Mesenchymal stem cell (in vitro differentiated cells and primary cell): ENCODE measurements at regions not wholly inside any gene's neighbourhood (a gene's known extent, or its start where the extent isn't known, plus 50 kb on each side); places are given as distances from the start of the nearest gene placed in this dataset.

Experiments used
- DNase-seq: peaks from one replicate; pipeline ENCODE4 v3.0.0-alpha.2; 2013
- H2AFZ ChIP-seq: one replicate; pipeline ENCODE4 v1.6.1; 2013; ENCODE audit warnings: low read depth, mild to moderate bottlenecking, control low read depth, inconsistent platforms, low read length, moderate library complexity
- H2AK5ac ChIP-seq: 2 replicates; pipeline ENCODE4 v1.6.1; 2013; ENCODE audit warnings: low read length, moderate library complexity, mild to moderate bottlenecking, inconsistent platforms; ENCODE audit not compliant: severe bottlenecking
- H2BK120ac ChIP-seq: one replicate; pipeline ENCODE4 v1.6.1; 2013; ENCODE audit warnings: low read depth, mild to moderate bottlenecking, inconsistent platforms, low read length, moderate library complexity
- H2BK12ac ChIP-seq, 2 experiments: one replicate each; pipeline ENCODE4 v1.6.1; 2013; ENCODE audit warnings: inconsistent platforms in 2 of 2, low read length in 2 of 2, mild to moderate bottlenecking in 2 of 2, moderate library complexity in 2 of 2, control low read depth in 1 of 2
- H2BK15ac ChIP-seq: one replicate; pipeline ENCODE4 v1.6.1; 2013; ENCODE audit warnings: mild to moderate bottlenecking, low read depth, inconsistent platforms; ENCODE audit not compliant: poor library complexity, severe bottlenecking
- H2BK5ac ChIP-seq: 2 replicates; pipeline ENCODE4 v1.6.1; 2013; ENCODE audit warnings: low read depth, mild to moderate bottlenecking, low read length, control low read depth, inconsistent platforms; ENCODE audit not compliant: poor library complexity, severe bottlenecking
- H3K14ac ChIP-seq, 2 experiments: one replicate each; pipeline ENCODE4 v1.6.1; 2013; ENCODE audit warnings: inconsistent platforms in 2 of 2, low read length in 2 of 2, control low read depth in 1 of 2, mild to moderate bottlenecking in 1 of 2, moderate library complexity in 1 of 2
- H3K18ac ChIP-seq, 2 experiments: one replicate each; pipeline ENCODE4 v1.6.1; 2013; ENCODE audit warnings: inconsistent platforms in 2 of 2, low read length in 2 of 2, control low read depth in 1 of 2, low read depth in 1 of 2, mild to moderate bottlenecking in 1 of 2
- H3K23ac ChIP-seq, 2 experiments: one replicate each; pipeline ENCODE4 v1.6.1; 2013; ENCODE audit warnings: inconsistent platforms in 2 of 2, low read length in 2 of 2, mild to moderate bottlenecking in 2 of 2, moderate library complexity in 2 of 2, control low read depth in 1 of 2
- H3K27ac ChIP-seq: 2 replicates; pipeline ENCODE4 v1.5.1; 2013; ENCODE audit warnings: mild to moderate bottlenecking, moderate library complexity, low read length, control low read depth, inconsistent platforms; ENCODE audit not compliant: poor library complexity, severe bottlenecking
- H3K27me3 ChIP-seq, 2 experiments: 2 replicates each; pipeline versions ENCODE4 v1.6.1 to v1.7.0; 2013; ENCODE audit warnings: low read length in 2 of 2, mild to moderate bottlenecking in 2 of 2, moderate library complexity in 2 of 2, control low read depth in 1 of 2, inconsistent platforms in 1 of 2; ENCODE audit not compliant: control insufficient read depth in 1 of 2, insufficient read depth in 1 of 2
- H3K36me3 ChIP-seq, 2 experiments: 2 replicates each; pipeline versions ENCODE4 v1.6.1 to v1.7.0; 2013; ENCODE audit warnings: low read length in 2 of 2, control low read depth in 1 of 2, inconsistent platforms in 1 of 2, low read depth in 1 of 2, mild to moderate bottlenecking in 1 of 2; ENCODE audit not compliant: insufficient read depth in 2 of 2, control insufficient read depth in 1 of 2
- H3K4ac ChIP-seq, 2 experiments: one replicate each; pipeline ENCODE4 v1.6.1; 2013; ENCODE audit warnings: inconsistent platforms in 2 of 2, low read length in 2 of 2, mild to moderate bottlenecking in 2 of 2, moderate library complexity in 2 of 2, control low read depth in 1 of 2, low read depth in 1 of 2
- H3K4me1 ChIP-seq: 2 replicates; pipeline ENCODE4 v1.6.1; 2013; ENCODE audit warnings: low read depth, low read length, control low read depth; ENCODE audit not compliant: control insufficient read depth, insufficient read depth
- H3K4me2 ChIP-seq: 2 replicates; pipeline ENCODE4 v1.6.1; 2013; ENCODE audit warnings: low read length, mild to moderate bottlenecking, inconsistent platforms; ENCODE audit not compliant: poor library complexity, severe bottlenecking
- H3K4me3 ChIP-seq, 2 experiments: 2 replicates each; pipeline versions ENCODE4 v1.5.1 to v1.7.0; 2013; ENCODE audit warnings: low read length in 2 of 2, mild to moderate bottlenecking in 2 of 2, control low read depth in 1 of 2, low read depth in 1 of 2; ENCODE audit not compliant: insufficient read depth in 1 of 2
- H3K79me1 ChIP-seq: replicated peaks from 2 replicates; pipeline ENCODE4 v1.6.1; 2013; ENCODE audit warnings: mild to moderate bottlenecking, control low read depth, low read length, inconsistent platforms; ENCODE audit not compliant: poor library complexity, severe bottlenecking
- H3K9ac ChIP-seq: 2 replicates; pipeline ENCODE4 v1.7.0; 2013; ENCODE audit warnings: mild to moderate bottlenecking, low read length, moderate library complexity
- H3K9me3 ChIP-seq: 2 replicates; pipeline ENCODE4 v1.7.0; 2013; ENCODE audit warnings: mild to moderate bottlenecking, low read length; ENCODE audit not compliant: control insufficient read depth
- H4K8ac ChIP-seq: one replicate; pipeline ENCODE4 v1.6.1; 2013; ENCODE audit warnings: inconsistent platforms, mild to moderate bottlenecking, low read length, moderate library complexity
- H4K91ac ChIP-seq: one replicate; pipeline ENCODE4 v1.6.1; 2013; ENCODE audit warnings: mild to moderate bottlenecking, low read length, inconsistent platforms
- WGBS: methylation state at CpG from one replicate; pipeline ENCODE4 v1.1.7; 2013; ENCODE audit warnings: mixed read lengths; 5-methylcytosine and 5-hydroxymethylcytosine counted together

DNA sequence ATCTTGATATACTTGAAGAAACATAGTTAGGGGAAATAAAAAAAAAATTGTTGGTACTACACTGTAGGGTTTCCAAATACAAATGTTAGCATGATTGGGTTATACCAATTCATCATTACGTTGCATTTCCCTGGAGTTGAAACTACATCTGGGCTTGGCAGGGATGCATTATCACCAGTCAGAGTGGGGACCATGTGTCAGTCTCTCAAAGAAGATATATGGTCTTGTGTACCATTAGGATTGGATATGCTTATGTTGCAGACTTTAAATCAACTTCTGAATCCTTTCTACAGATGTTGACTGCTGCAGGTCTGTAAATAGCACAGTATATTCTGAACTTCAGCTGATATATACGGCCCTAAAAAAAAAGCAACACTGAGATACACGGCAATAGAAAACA lies 188.5 kb downstream of the SLIT2 start:
- Histone ChIP-seq H3K4me3 (no peak overlapping the region), H3K23ac (no peak overlapping the region), H3K14ac (no peak overlapping the region), H3K18ac (no peak overlapping the region), H4K8ac (no peak overlapping the region), H2BK5ac (no peak overlapping the region), H3K9me3 (no peaks in the 10 kb centered on the region), H3K36me3 (no peaks in the 10 kb centered on the region), H2BK15ac (no peak overlapping the region), H3K27ac (no peak overlapping the region), H4K91ac (no peak overlapping the region), H3K4me1 (no peaks in the 10 kb centered on the region), H3K27me3 (no peaks in the 10 kb centered on the region), H3K79me1 (peaks cover 1% of the 10 kb centered on the region), H3K4ac (no peak overlapping the region), H2BK12ac (no peak overlapping the region), H2BK120ac (no peak overlapping the region), H2AFZ (no peak overlapping the region), H2AK5ac (no peak overlapping the region), H3K4me2 (no peak overlapping the region), H3K9ac (no peak overlapping the region)
- DNase-seq: no peak
- 73% methylated on average over 3 of the region's 3 CpGs for WGBS

DNA sequence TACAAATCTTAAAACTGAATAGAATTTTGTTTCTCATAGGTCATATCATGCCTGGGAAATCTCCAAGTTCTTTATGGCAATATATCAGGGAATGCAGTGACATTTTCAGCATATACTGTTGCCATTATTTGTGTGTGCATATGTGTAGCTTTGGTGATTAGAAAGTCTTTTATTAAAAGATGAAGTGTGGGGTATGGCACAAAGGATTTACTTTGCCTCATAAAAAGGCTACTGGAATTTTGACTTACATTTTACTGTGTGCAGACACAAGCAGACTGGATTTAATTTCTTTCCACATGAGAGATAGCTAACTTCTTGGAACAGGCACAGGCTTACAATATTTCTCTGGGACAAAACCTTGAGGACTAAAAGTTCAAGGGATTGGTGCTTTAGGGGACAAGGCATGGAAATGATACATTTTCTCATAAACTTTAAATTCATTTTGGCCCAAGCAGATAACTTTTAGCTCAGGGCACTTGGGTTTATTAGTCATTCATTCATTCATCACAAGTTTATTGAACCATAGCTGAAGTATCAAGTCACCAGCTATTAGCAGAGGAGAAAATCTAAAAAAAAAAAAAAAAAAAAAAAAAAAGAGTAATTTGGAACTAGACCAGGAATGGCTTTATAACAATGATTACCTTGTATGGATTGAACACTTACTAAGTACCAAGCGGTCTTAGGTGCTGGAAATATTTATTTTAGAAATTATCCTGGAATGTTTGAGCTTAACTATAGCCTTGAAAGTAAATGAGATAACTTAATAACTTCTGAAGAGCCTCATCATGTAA lies 191.5 kb downstream of the SLIT2 start:
- Histone ChIP-seq H3K4me2 (no peak overlapping the region), H2BK15ac (no peak overlapping the region), H3K18ac (no peak overlapping the region), H2BK120ac (no peak overlapping the region), H3K4ac (no peak overlapping the region), H3K9ac (no peak overlapping the region), H3K9me3 (no peaks in the 10 kb centered on the region), H4K8ac (no peak overlapping the region), H2AK5ac (no peak overlapping the region), H3K36me3 (no peaks in the 10 kb centered on the region), H4K91ac (no peak overlapping the region), H2BK12ac (no peak overlapping the region), H3K4me1 (no peaks in the 10 kb centered on the region), H3K27me3 (no peaks in the 10 kb centered on the region), H2BK5ac (no peak overlapping the region), H3K23ac (no peak overlapping the region), H3K79me1 (no peaks in the 10 kb centered on the region), H3K14ac (no peak overlapping the region), H3K27ac (peak overlapping the region; percentile 32), H2AFZ (no peak overlapping the region), H3K4me3 (no peak overlapping the region)
- no peak for DNase-seq
- WGBS: no CpG with 5 or more reads among the region's 1 CpG

GRCh38 chr4:20444599-20445337 lies 193.1 kb downstream of the SLIT2 start:
- H3K23ac ChIP-seq: no peak overlapping the region
- H3K79me1 ChIP-seq: no peaks in the 10 kb centered on the region
- no peak overlapping the region for H2BK120ac ChIP-seq
- H3K27ac ChIP-seq: no peak overlapping the region
- no peak overlapping the region for H3K18ac ChIP-seq
- no peak overlapping the region for H3K4me3 ChIP-seq
- no peak overlapping the region for H2BK12ac ChIP-seq
- no peaks in the 10 kb centered on the region for H3K27me3 ChIP-seq
- no peak overlapping the region for H2BK5ac ChIP-seq
- no peak overlapping the region for H4K8ac ChIP-seq
- DNase-seq: no peak
- no peaks in the 10 kb centered on the region for H3K9me3 ChIP-seq
- no peak overlapping the region for H3K4me2 ChIP-seq
- no peak overlapping the region for H3K4ac ChIP-seq
- no peak overlapping the region for H2AK5ac ChIP-seq
- no peak overlapping the region for H3K9ac ChIP-seq
- H4K91ac ChIP-seq: no peak overlapping the region
- no peak overlapping the region for H2AFZ ChIP-seq
- no peaks in the 10 kb centered on the region for H3K36me3 ChIP-seq
- H3K14ac ChIP-seq: no peak overlapping the region
- WGBS: 94% methylated on average over 2 of the region's 3 CpGs
- H3K4me1 ChIP-seq: no peaks in the 10 kb centered on the region
- no peak overlapping the region for H2BK15ac ChIP-seq

- no peak overlapping the region for H2BK120ac ChIP-seq
- H3K79me1 ChIP-seq: no peaks in the 10 kb centered on the region
- 17% methylated on average over 3 of the region's 5 CpGs for WGBS
- no peaks in the 10 kb centered on the region for H3K27me3 ChIP-seq
- H3K9ac ChIP-seq: peak overlapping the region; percentile 5
- H2BK12ac ChIP-seq: no peak overlapping the region
- H4K91ac ChIP-seq: no peak overlapping the region
- no peak overlapping the region for H2BK5ac ChIP-seq
- peak; percentile 91 for DNase-seq
- H2BK15ac ChIP-seq: no peak overlapping the region
- H3K23ac ChIP-seq: no peak overlapping the region
- no peak overlapping the region for H2AK5ac ChIP-seq
- H3K36me3 ChIP-seq: no peaks in the 10 kb centered on the region
- H3K9me3 ChIP-seq: no peaks in the 10 kb centered on the region
- H2AFZ ChIP-seq: no peak overlapping the region
- H3K4me3 ChIP-seq: no peak overlapping the region
- H3K14ac ChIP-seq: no peak overlapping the region
- no peaks in the 10 kb centered on the region for H3K4me1 ChIP-seq
- no peak overlapping the region for H4K8ac ChIP-seq
- no peak overlapping the region for H3K18ac ChIP-seq
- no peak overlapping the region for H3K4me2 ChIP-seq
- no peak overlapping the region for H3K4ac ChIP-seq
- H3K27ac ChIP-seq: no peak overlapping the region
Observed at GRCh38 chr4:20445933-20446723, 194.4 kb downstream of the SLIT2 start.
